H1 (cell line): ENCODE measurements at regions not wholly inside any gene's neighbourhood (a gene's known extent, or its start where the extent isn't known, plus 50 kb on each side); places are given as distances from the start of the nearest gene placed in this dataset.

Experiments used
- CTCF ChIA-PET: fragments of 300-600 bp; sonication (Branson Sonifier 250); formaldehyde crosslinking; loops from one replicate; lab custom pipeline; 2021; ENCODE audit not compliant: partially characterized antibody; lab: Charles Lee
- POLR2A ChIA-PET: fragments of 300-600 bp; sonication (Branson Sonifier 250); formaldehyde crosslinking; loops from one replicate; lab custom pipeline; 2021; ENCODE audit warnings: inconsistent platforms; ENCODE audit not compliant: partially characterized antibody; lab: Charles Lee
- DNase-seq, 2 experiments: peaks; one replicate each; pipeline versions ENCODE4 v3.0.0 to v3.0.0-alpha.2; 2010 to 2022; ENCODE audit warnings: low spot score in 2 of 2, low read depth in 1 of 2, mixed read lengths in 1 of 2
- FAIRE-seq: peaks from 2 replicates; lab custom pipeline; 2011; peaks lifted over from hg19 to GRCh38; lab: Jason Lieb, UNC
- H2AFZ ChIP-seq: 2 replicates; pipeline ENCODE4 v1.8.1; 2012; ENCODE audit warnings: low read length, inconsistent platforms
- H2AK5ac ChIP-seq: 2 replicates; pipeline ENCODE4 v1.6.1; 2013; ENCODE audit warnings: low read depth, low read length
- H2BK120ac ChIP-seq: replicated peaks from 2 replicates; pipeline ENCODE3; 2013; ENCODE audit warnings: low read depth, low read length, inconsistent platforms
- H2BK12ac ChIP-seq: 2 replicates; pipeline ENCODE4 v1.6.1; 2013; ENCODE audit warnings: low read depth, low read length
- H2BK15ac ChIP-seq: 2 replicates; pipeline ENCODE4 v1.6.1; 2013; ENCODE audit warnings: low read length
- H2BK20ac ChIP-seq: 2 replicates; pipeline ENCODE4 v1.6.1; 2013; ENCODE audit warnings: low read length
- H2BK5ac ChIP-seq: 2 replicates; pipeline ENCODE4 v1.6.1; 2013; ENCODE audit warnings: low read depth, low read length
- H3K14ac ChIP-seq: 2 replicates; pipeline ENCODE4 v1.6.1; 2013; ENCODE audit warnings: inconsistent platforms; ENCODE audit not compliant: insufficient read length
- H3K18ac ChIP-seq: 2 replicates; pipeline ENCODE4 v1.6.1; 2013; ENCODE audit warnings: low read length; ENCODE audit errors: extremely low read depth
- H3K23ac ChIP-seq: 2 replicates; pipeline ENCODE4 v1.6.1; 2013; ENCODE audit warnings: inconsistent platforms; ENCODE audit not compliant: insufficient read length
- H3K23me2 ChIP-seq: 2 replicates; pipeline ENCODE4 v1.6.1; 2013; ENCODE audit warnings: low read depth, low read length
- H3K27ac ChIP-seq: 2 replicates; pipeline ENCODE4 v1.6.1; 2011; ENCODE audit warnings: low read depth, low read length, inconsistent platforms
- H3K27me3 ChIP-seq, 4 experiments: replicated peaks in 1 of 4; 1 replicate in 1 of 4; 2 replicates in 3 of 4; pipeline versions ENCODE4 v1.6.1 to v1.8.1; 2011 to 2013; ENCODE audit warnings: low read length in 3 of 4, mild to moderate bottlenecking in 3 of 4, inconsistent platforms in 2 of 4, mixed read lengths in 2 of 4, moderate library complexity in 1 of 4; ENCODE audit not compliant: control insufficient read depth in 3 of 4, insufficient read depth in 3 of 4; ENCODE audit errors: extremely low read depth in 1 of 4
- H3K36me3 ChIP-seq, 4 experiments: 2 replicates each; pipeline versions ENCODE4 v1.6.1 to v1.8.1; 2011 to 2013; ENCODE audit warnings: mild to moderate bottlenecking in 4 of 4, low read length in 3 of 4, moderate library complexity in 2 of 4, control low read depth in 1 of 4, inconsistent platforms in 1 of 4; ENCODE audit not compliant: insufficient read depth in 4 of 4, control insufficient read depth in 2 of 4
- H3K4ac ChIP-seq: replicated peaks from 2 replicates; pipeline ENCODE3; 2013; ENCODE audit warnings: low read length, low read depth, mixed read lengths, inconsistent platforms; ENCODE audit not compliant: insufficient read length
- H3K4me1 ChIP-seq, 4 experiments: replicated peaks in 1 of 4; 1 replicate in 1 of 4; 2 replicates in 3 of 4; pipeline versions ENCODE4 v1.6.1 to v1.8.1; 2011 to 2013; ENCODE audit warnings: low read length in 3 of 4, inconsistent platforms in 2 of 4, mixed read lengths in 1 of 4; ENCODE audit not compliant: insufficient read depth in 4 of 4, control insufficient read depth in 3 of 4
- H3K4me2 ChIP-seq, 2 experiments: 2 replicates each; pipeline versions ENCODE4 v1.6.1 to v1.8.1; 2011 to 2013; ENCODE audit warnings: low read depth in 2 of 2, low read length in 2 of 2, control low read depth in 1 of 2, inconsistent platforms in 1 of 2, mild to moderate bottlenecking in 1 of 2; ENCODE audit not compliant: insufficient read depth in 1 of 2
- H3K4me3 ChIP-seq, 4 experiments: fragments of 200-600, 300-600 bp in 1 of 4; sonication (generic), shearing (Covaris generic), sonication (Bioruptor Twin) in 1 of 4; 2 replicates each; pipeline versions ENCODE4 v1.5.1 to v1.8.1; 2011 to 2016; ENCODE audit warnings: low read length in 4 of 4, low read depth in 3 of 4, control low read depth in 2 of 4, inconsistent platforms in 2 of 4, mild to moderate bottlenecking in 2 of 4, mixed read lengths in 1 of 4, moderate library complexity in 1 of 4; ENCODE audit not compliant: insufficient read depth in 2 of 4; ENCODE audit errors: extremely low read depth in 1 of 4
- H3K56ac ChIP-seq: replicated peaks from 2 replicates; pipeline ENCODE3; 2013; ENCODE audit warnings: low read depth, mild to moderate bottlenecking, mixed read lengths, low read length, inconsistent platforms; ENCODE audit not compliant: insufficient read length
- H3K79me1 ChIP-seq: 2 replicates; pipeline ENCODE4 v1.6.1; 2013; ENCODE audit warnings: low read depth, low read length, control low read depth
- H3K79me2 ChIP-seq, 2 experiments: 2 replicates each; pipeline versions ENCODE4 v1.6.1 to v1.8.1; 2012 to 2013; ENCODE audit warnings: low read length in 2 of 2, mild to moderate bottlenecking in 2 of 2, inconsistent platforms in 1 of 2; ENCODE audit not compliant: insufficient read depth in 2 of 2, control insufficient read depth in 1 of 2
- H3K9ac ChIP-seq, 4 experiments: replicated peaks in 1 of 4; 1 replicate in 1 of 4; 2 replicates in 3 of 4; pipeline versions ENCODE4 v1.6.1 to v1.8.1; 2011 to 2013; ENCODE audit warnings: low read depth in 3 of 4, low read length in 3 of 4, control low read depth in 2 of 4, mild to moderate bottlenecking in 2 of 4, moderate library complexity in 2 of 4, inconsistent platforms in 1 of 4; ENCODE audit errors: extremely low read depth in 1 of 4
- H3K9me3 ChIP-seq, 2 experiments: 2 replicates each; pipeline versions ENCODE4 v1.6.1 to v1.8.1; 2012 to 2013; ENCODE audit warnings: mild to moderate bottlenecking in 2 of 2, moderate library complexity in 2 of 2, control low read depth in 1 of 2, inconsistent platforms in 1 of 2, low read depth in 1 of 2, low read length in 1 of 2, mixed read lengths in 1 of 2; ENCODE audit not compliant: insufficient read depth in 2 of 2
- H4K20me1 ChIP-seq, 2 experiments: replicated peaks in 1 of 2; 2 replicates each; pipeline versions ENCODE3 to v1.8.1; 2011 to 2013; ENCODE audit warnings: inconsistent platforms in 2 of 2, low read length in 2 of 2, mild to moderate bottlenecking in 1 of 2; ENCODE audit not compliant: insufficient read depth in 2 of 2, control insufficient read depth in 1 of 2
- H4K5ac ChIP-seq: 2 replicates; pipeline ENCODE4 v1.6.1; 2013; ENCODE audit warnings: low read length, low read depth, mixed read lengths, inconsistent platforms; ENCODE audit not compliant: insufficient read length
- H4K8ac ChIP-seq: 2 replicates; pipeline ENCODE4 v1.8.0; 2013; ENCODE audit warnings: mild to moderate bottlenecking, moderate library complexity, low read length, inconsistent platforms; ENCODE audit not compliant: insufficient read depth; ENCODE audit errors: extremely low read depth
- H4K91ac ChIP-seq: replicated peaks from 2 replicates; pipeline ENCODE3; 2013; ENCODE audit warnings: low read length, mixed read lengths, inconsistent platforms; ENCODE audit not compliant: insufficient read length
- JUND ChIP-seq: IDR thresholded peaks from 2 replicates; pipeline ENCODE4 v1.6.1; 2011; ENCODE audit warnings: mild to moderate bottlenecking, improper control_type of control experiment, low read length
- POLR2A ChIP-seq, 2 experiments: IDR thresholded peaks; 1 replicate in 1 of 2; 2 replicates in 1 of 2; pipeline ENCODE4 v1.6.1; 2011; ENCODE audit warnings: low read depth in 2 of 2, low read length in 2 of 2, mild to moderate bottlenecking in 2 of 2; ENCODE audit errors: control extremely low read depth in 1 of 2
- TAF1 ChIP-seq: IDR thresholded peaks from 2 replicates; pipeline ENCODE4 v1.6.1; 2011; ENCODE audit warnings: mild to moderate bottlenecking, low read depth, low read length
- WGBS, 2 experiments: shearing (Covaris generic) in 1 of 2; methylation state at CpG; one replicate each; pipeline versions ENCODE4 v1.1.6 to v1.1.7; 2013 to 2015; ENCODE audit warnings: low lambda C conversion rate in 2 of 2, mixed read lengths in 2 of 2, inconsistent platforms in 1 of 2, low coverage in 1 of 2, missing lambda C conversion rate in 1 of 2; ENCODE audit not compliant: insufficient replicate concordance in 2 of 2, insufficient coverage in 1 of 2, insufficient read length in 1 of 2; ENCODE audit errors: extremely low coverage in 1 of 2, missing lambda C conversion rate in 1 of 2; 5-methylcytosine and 5-hydroxymethylcytosine counted together

DNA sequence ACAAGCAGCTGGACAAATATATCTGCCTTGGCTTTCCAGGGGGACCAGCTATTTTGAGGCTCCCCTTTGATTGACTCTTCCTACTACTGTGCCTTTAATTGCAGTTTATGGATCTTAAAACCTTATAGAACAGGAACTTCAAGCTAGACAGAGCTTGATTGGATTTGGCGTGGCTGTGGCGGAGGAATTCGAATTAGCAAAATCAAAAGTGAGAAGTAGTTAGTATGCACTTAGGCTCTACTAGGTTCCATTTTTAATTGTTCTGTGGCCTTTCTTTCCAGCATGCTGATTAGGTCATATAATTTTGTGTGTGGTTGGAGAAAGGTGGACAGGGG, 248.0 kb downstream of the HIVEP2 start:
- no peak overlapping the region for H2AK5ac ChIP-seq
- no peak overlapping the region for H3K4me2 ChIP-seq
- no peak overlapping the region for H3K27ac ChIP-seq
- no peak overlapping the region for H4K8ac ChIP-seq
- H2AFZ ChIP-seq = no peak overlapping the region
- H3K9me3 ChIP-seq = no peaks in the 10 kb centered on the region
- no peak overlapping the region for H3K18ac ChIP-seq
- H3K27me3 ChIP-seq = no peaks in the 10 kb centered on the region
- no peak overlapping the region for H3K9ac ChIP-seq
- no peak overlapping the region for H3K14ac ChIP-seq
- H4K20me1 ChIP-seq = no peaks in the 10 kb centered on the region
- ChIA-PET CTCF (interaction anchor here (0.7 to 4.3 kb wide), 8 partner anchors 52 to 725 kb away, joined by 3 to 24 read pairs (median 4); no protein-coding TSS in a partner anchor), POLR2A (no interaction called here)
- no peak overlapping the region for H2BK15ac ChIP-seq
- FAIRE-seq (no peak), DNase-seq (no peak)
- TF ChIP-seq POLR2A (IDR thresholded peaks at IDR 0.05; ENCODE audit: control extremely low read depth in 1 of 2, low read depth in 2 of 2, low read length in 2 of 2) (no peak), JUND (no peak), TAF1 (no peak)
- no peaks in the 10 kb centered on the region for H3K23me2 ChIP-seq
- no peak overlapping the region for H3K23ac ChIP-seq
- peaks cover 0 to 3% (median under 1%) of the 10 kb centered on the region in 4 experiments; a peak in 3 of 7 replicates for H3K4me1 ChIP-seq
- H2BK20ac ChIP-seq = no peak overlapping the region
- no peaks in the 10 kb centered on the region for H3K79me2 ChIP-seq
- no peaks in the 10 kb centered on the region for H3K79me1 ChIP-seq
- no peak overlapping the region for H3K4ac ChIP-seq
- 95% methylated on average over 3 of the region's 3 CpGs; no CpG with 5 or more reads in 1 of the 2 experiments for WGBS, 2 experiments
- no peak overlapping the region for H4K5ac ChIP-seq
- no peak overlapping the region for H2BK5ac ChIP-seq
- no peak overlapping the region for H2BK12ac ChIP-seq
- no peak overlapping the region for H3K4me3 ChIP-seq
- no peak overlapping the region for H2BK120ac ChIP-seq
- H4K91ac ChIP-seq = no peak overlapping the region
- H3K36me3 ChIP-seq = no peaks in the 10 kb centered on the region
- no peak overlapping the region for H3K56ac ChIP-seq
